HL-60 (cell line): ENCODE measurements at regions not wholly inside any gene's neighbourhood (a gene's known extent, or its start where the extent isn't known, plus 50 kb on each side); places are given as distances from the start of the nearest gene placed in this dataset.

Source experiments
- CTCF ChIP-seq: IDR thresholded peaks from one replicate; pipeline ENCODE4 v1.5.1; 2011; ENCODE audit warnings: low read length, control low read depth, inconsistent platforms; ENCODE audit not compliant: insufficient read depth
- GABPA ChIP-seq: IDR thresholded peaks from 2 replicates; pipeline ENCODE4 v1.6.1; 2012; ENCODE audit warnings: low read depth
- POLR2AphosphoS5 ChIP-seq: IDR thresholded peaks from 2 replicates; pipeline ENCODE4 v1.6.1; 2012; ENCODE audit warnings: low read depth
- SPI1 ChIP-seq: IDR thresholded peaks from 2 replicates; pipeline ENCODE4 v1.6.1; 2012; ENCODE audit warnings: low read depth, mild to moderate bottlenecking, borderline replicate concordance

GRCh38 chr7:125370502-125370901 is 440.9 kb upstream of the POT1 start:
- TF ChIP-seq CTCF (no peak), GABPA (no peak), POLR2AphosphoS5 (no peak), SPI1 (no peak)
